ENCODE measurements at regions not wholly inside any gene's neighbourhood (a gene's known extent, or its start where the extent isn't known, plus 50 kb on each side); places are given as distances from the start of the nearest gene placed in this dataset.

DNA sequence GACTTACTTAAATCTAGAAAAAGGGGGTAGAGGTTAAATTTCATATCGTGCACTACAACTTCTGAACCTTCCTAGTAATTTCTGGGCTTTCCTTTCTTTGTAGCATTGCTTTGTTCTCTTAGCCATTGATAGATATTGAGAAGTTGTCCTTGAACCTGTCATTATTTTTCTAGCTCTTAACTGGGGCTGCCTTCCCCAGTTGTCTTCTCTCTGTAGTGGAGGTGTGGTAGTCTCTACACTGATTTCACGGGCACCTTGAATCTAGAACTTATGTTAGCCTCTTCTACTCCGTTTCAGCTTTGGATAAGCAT is 504.0 kb downstream of the PCNX1 start:
- no peak for DNase-seq (ENCODE audit: low spot score)
- no peaks in the 10 kb centered on the region for H3K9me3 ChIP-seq (ENCODE audit: control insufficient read depth in 4 of 4, low read length in 3 of 4)
- H3K9ac ChIP-seq (ENCODE audit: low read depth in 1 of 2, low read length in 2 of 2) = no peak overlapping the region
- TF ChIP-seq GABPA (IDR thresholded peaks at IDR 0.05 in 1 of 2, conservative IDR thresholded peaks at IDR 0.05 in 1 of 2) (no peak), YY1 (IDR thresholded peaks at IDR 0.05) (no peak), RXRA (IDR thresholded peaks at IDR 0.05) (no peak), HNF4A (conservative IDR thresholded peaks at IDR 0.05) (no peak), JUND (IDR thresholded peaks at IDR 0.05) (no peak), HNF4G (IDR thresholded peaks at IDR 0.05) (no peak), NR2F2 (IDR thresholded peaks at IDR 0.05) (no peak), SP1 (IDR thresholded peaks at IDR 0.05) (no peak), RAD21 (IDR thresholded peaks at IDR 0.05) (no peak)
- TF ChIP-seq, protein P1, sequence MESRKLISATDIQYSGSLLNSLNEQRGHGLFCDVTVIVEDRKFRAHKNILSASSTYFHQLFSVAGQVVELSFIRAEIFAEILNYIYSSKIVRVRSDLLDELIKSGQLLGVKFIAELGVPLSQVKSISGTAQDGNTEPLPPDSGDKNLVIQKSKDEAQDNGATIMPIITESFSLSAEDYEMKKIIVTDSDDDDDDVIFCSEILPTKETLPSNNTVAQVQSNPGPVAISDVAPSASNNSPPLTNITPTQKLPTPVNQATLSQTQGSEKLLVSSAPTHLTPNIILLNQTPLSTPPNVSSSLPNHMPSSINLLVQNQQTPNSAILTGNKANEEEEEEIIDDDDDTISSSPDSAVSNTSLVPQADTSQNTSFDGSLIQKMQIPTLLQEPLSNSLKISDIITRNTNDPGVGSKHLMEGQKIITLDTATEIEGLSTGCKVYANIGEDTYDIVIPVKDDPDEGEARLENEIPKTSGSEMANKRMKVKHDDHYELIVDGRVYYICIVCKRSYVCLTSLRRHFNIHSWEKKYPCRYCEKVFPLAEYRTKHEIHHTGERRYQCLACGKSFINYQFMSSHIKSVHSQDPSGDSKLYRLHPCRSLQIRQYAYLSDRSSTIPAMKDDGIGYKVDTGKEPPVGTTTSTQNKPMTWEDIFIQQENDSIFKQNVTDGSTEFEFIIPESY (IDR thresholded peaks at IDR 0.05) = no peak
- TF ChIP-seq, protein P2, sequence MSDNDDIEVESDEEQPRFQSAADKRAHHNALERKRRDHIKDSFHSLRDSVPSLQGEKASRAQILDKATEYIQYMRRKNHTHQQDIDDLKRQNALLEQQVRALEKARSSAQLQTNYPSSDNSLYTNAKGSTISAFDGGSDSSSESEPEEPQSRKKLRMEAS (IDR thresholded peaks at IDR 0.05) = no peak
- TF ChIP-seq, protein P3, sequence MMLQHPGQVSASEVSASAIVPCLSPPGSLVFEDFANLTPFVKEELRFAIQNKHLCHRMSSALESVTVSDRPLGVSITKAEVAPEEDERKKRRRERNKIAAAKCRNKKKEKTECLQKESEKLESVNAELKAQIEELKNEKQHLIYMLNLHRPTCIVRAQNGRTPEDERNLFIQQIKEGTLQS (IDR thresholded peaks at IDR 0.05) = no peak
- TF ChIP-seq, protein P4, sequence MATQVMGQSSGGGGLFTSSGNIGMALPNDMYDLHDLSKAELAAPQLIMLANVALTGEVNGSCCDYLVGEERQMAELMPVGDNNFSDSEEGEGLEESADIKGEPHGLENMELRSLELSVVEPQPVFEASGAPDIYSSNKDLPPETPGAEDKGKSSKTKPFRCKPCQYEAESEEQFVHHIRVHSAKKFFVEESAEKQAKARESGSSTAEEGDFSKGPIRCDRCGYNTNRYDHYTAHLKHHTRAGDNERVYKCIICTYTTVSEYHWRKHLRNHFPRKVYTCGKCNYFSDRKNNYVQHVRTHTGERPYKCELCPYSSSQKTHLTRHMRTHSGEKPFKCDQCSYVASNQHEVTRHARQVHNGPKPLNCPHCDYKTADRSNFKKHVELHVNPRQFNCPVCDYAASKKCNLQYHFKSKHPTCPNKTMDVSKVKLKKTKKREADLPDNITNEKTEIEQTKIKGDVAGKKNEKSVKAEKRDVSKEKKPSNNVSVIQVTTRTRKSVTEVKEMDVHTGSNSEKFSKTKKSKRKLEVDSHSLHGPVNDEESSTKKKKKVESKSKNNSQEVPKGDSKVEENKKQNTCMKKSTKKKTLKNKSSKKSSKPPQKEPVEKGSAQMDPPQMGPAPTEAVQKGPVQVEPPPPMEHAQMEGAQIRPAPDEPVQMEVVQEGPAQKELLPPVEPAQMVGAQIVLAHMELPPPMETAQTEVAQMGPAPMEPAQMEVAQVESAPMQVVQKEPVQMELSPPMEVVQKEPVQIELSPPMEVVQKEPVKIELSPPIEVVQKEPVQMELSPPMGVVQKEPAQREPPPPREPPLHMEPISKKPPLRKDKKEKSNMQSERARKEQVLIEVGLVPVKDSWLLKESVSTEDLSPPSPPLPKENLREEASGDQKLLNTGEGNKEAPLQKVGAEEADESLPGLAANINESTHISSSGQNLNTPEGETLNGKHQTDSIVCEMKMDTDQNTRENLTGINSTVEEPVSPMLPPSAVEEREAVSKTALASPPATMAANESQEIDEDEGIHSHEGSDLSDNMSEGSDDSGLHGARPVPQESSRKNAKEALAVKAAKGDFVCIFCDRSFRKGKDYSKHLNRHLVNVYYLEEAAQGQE (IDR thresholded peaks at IDR 0.05) = no peak
- no peak overlapping the region for H3K4me3 ChIP-seq (ENCODE audit: low read depth in 1 of 3, low read length in 3 of 3)
- no peaks in the 10 kb centered on the region for H3K36me3 ChIP-seq (ENCODE audit: control insufficient read depth in 4 of 4, insufficient read depth in 3 of 4, low read depth in 1 of 4, low read length in 3 of 4)
- no peak overlapping the region for H3K27ac ChIP-seq (ENCODE audit: low read depth in 1 of 2, low read length in 2 of 2)
- H3K4me1 ChIP-seq (ENCODE audit: control insufficient read depth in 4 of 4, insufficient read depth in 4 of 4, low read length in 3 of 4) = peaks cover 0 to 10% (median 0%) of the 10 kb centered on the region in 4 donors
- WGBS = 89% methylated on average over 3 of the region's 3 CpGs
- no peaks in the 10 kb centered on the region for H3K27me3 ChIP-seq (ENCODE audit: control insufficient read depth in 4 of 4, insufficient read depth in 4 of 4, low read length in 3 of 4)

DNA sequence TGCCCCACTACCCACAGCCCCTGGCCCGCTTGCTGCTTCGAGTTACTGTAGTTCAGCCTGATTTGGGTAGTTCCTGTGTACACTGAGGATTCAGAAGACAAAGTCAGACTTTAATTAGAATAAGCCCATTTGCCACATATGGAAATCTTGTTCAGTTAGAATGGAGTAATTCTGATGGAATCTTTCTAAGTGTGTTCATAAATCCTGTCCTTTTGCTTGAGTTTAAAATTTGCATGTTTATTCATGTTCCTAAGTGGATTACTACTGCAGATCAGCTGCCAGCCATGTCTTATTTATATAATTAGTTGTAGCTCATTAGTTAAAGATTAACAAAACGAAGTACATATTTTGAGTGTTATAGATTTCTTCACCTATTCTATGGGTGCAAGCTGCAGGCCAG is 504.5 kb downstream of the PCNX1 start:
- H3K4me3 ChIP-seq (ENCODE audit: low read depth in 1 of 3, low read length in 3 of 3) = no peak overlapping the region
- no peak overlapping the region for H3K27ac ChIP-seq (ENCODE audit: low read depth in 1 of 2, low read length in 2 of 2)
- H3K27me3 ChIP-seq (ENCODE audit: control insufficient read depth in 4 of 4, insufficient read depth in 4 of 4, low read length in 3 of 4) = no peaks in the 10 kb centered on the region
- peaks cover 0 to 10% (median 0%) of the 10 kb centered on the region in 4 donors for H3K4me1 ChIP-seq (ENCODE audit: control insufficient read depth in 4 of 4, insufficient read depth in 4 of 4, low read length in 3 of 4)
- 94% methylated on average over 3 of the region's 3 CpGs for WGBS
- TF ChIP-seq EGR1 (IDR thresholded peaks at IDR 0.05; ENCODE audit: low read depth in 2 of 2) (no peak), HNF4G (IDR thresholded peaks at IDR 0.05) (no peak), NR2F2 (IDR thresholded peaks at IDR 0.05) (no peak)
- TF ChIP-seq, protein P3 (IDR thresholded peaks at IDR 0.05) = no peak
- no peaks in the 10 kb centered on the region for H3K36me3 ChIP-seq (ENCODE audit: control insufficient read depth in 4 of 4, insufficient read depth in 3 of 4, low read depth in 1 of 4, low read length in 3 of 4)
- no peak overlapping the region for H3K9ac ChIP-seq (ENCODE audit: low read depth in 1 of 2, low read length in 2 of 2)
- no peaks in the 10 kb centered on the region for H3K9me3 ChIP-seq (ENCODE audit: control insufficient read depth in 4 of 4, low read length in 3 of 4)
- DNase-seq (ENCODE audit: low spot score) = no peak
